HEK293T (cell line): ENCODE measurements at regions not wholly inside any gene's neighbourhood (a gene's known extent, or its start where the extent isn't known, plus 50 kb on each side); places are given as distances from the start of the nearest gene placed in this dataset.

Experiments
- CTCF ChIA-PET: fragments of 350-600 bp; formaldehyde crosslinking; extraction: SDS; loops from one replicate; lab custom pipeline; 2021; ENCODE audit warnings: antibody characterized with exemption, inconsistent platforms; lab: Yijun Ruan, JAX
- POLR2A ChIA-PET: fragments of 350-600 bp; formaldehyde crosslinking; extraction: SDS; loops from one replicate; lab custom pipeline; 2020; ENCODE audit warnings: antibody characterized with exemption, inconsistent platforms; lab: Yijun Ruan, JAX
- DNase-seq: peaks from one replicate; pipeline ENCODE4 v3.0.0; 2012; ENCODE audit warnings: mixed read lengths; ENCODE audit errors: extremely low spot score
- ARNT ChIP-seq: fragments of 450-650 bp; IDR thresholded peaks from 2 replicates; pipeline ENCODE4 v1.6.1; 2017; ENCODE audit warnings: mild to moderate bottlenecking
- BHLHE40 ChIP-seq: fragments of 450-650 bp; IDR thresholded peaks from 2 replicates; pipeline ENCODE4 v1.6.1; 2016; ENCODE audit warnings: mild to moderate bottlenecking, moderate library complexity, borderline replicate concordance
- CTBP1 ChIP-seq: fragments of 450-650 bp; IDR thresholded peaks from 2 replicates; pipeline ENCODE4 v1.6.1; 2016; ENCODE audit warnings: borderline replicate concordance
- ELF4 ChIP-seq: fragments of 450-650 bp; IDR thresholded peaks from 2 replicates; pipeline ENCODE4 v1.6.1; 2017; ENCODE audit warnings: antibody characterized with exemption
- FOXA1 ChIP-seq: fragments of 450-650 bp; IDR thresholded peaks from 2 replicates; pipeline ENCODE4 v1.6.1; 2016; ENCODE audit warnings: mild to moderate bottlenecking
- FOXK2 ChIP-seq: fragments of 450-650 bp; IDR thresholded peaks from 2 replicates; pipeline ENCODE4 v1.6.1; 2016; ENCODE audit warnings: mild to moderate bottlenecking
- FOXM1 ChIP-seq: fragments of 450-650 bp; IDR thresholded peaks from 2 replicates; pipeline ENCODE4 v1.6.1; 2017; ENCODE audit warnings: mild to moderate bottlenecking, borderline replicate concordance
- HDGF ChIP-seq: fragments of 450-650 bp; IDR thresholded peaks from 2 replicates; pipeline ENCODE4 v1.6.1; 2017; ENCODE audit warnings: antibody characterized with exemption, borderline replicate concordance
- L3MBTL2 ChIP-seq: fragments of 450-650 bp; conservative IDR thresholded peaks from 2 replicates; pipeline ENCODE4 v1.6.1; 2016; ENCODE audit warnings: mild to moderate bottlenecking
- LEF1 ChIP-seq: fragments of 450-650 bp; IDR thresholded peaks from 2 replicates; pipeline ENCODE4 v1.6.1; 2017; ENCODE audit warnings: mild to moderate bottlenecking, borderline replicate concordance
- NFRKB ChIP-seq: fragments of 450-650 bp; IDR thresholded peaks from 2 replicates; pipeline ENCODE4 v1.6.1; 2016; ENCODE audit warnings: mild to moderate bottlenecking, moderate library complexity
- SP1 ChIP-seq: fragments of 450-650 bp; IDR thresholded peaks from 2 replicates; pipeline ENCODE4 v1.6.1; 2017
- SUZ12 ChIP-seq: fragments of 450-650 bp; IDR thresholded peaks from 2 replicates; pipeline ENCODE4 v1.6.1; 2016; ENCODE audit warnings: mild to moderate bottlenecking
- TARDBP ChIP-seq: fragments of 450-650 bp; IDR thresholded peaks from 2 replicates; pipeline ENCODE4 v1.6.1; 2016
- ZNF384 ChIP-seq: fragments of 450-650 bp; IDR thresholded peaks from 2 replicates; pipeline ENCODE4 v1.6.1; 2016
- TF ChIP-seq, protein P1 (sequence below): fragments of 450-650 bp; IDR thresholded peaks from 2 replicates; pipeline ENCODE4 v1.6.1; 2016

DNA sequence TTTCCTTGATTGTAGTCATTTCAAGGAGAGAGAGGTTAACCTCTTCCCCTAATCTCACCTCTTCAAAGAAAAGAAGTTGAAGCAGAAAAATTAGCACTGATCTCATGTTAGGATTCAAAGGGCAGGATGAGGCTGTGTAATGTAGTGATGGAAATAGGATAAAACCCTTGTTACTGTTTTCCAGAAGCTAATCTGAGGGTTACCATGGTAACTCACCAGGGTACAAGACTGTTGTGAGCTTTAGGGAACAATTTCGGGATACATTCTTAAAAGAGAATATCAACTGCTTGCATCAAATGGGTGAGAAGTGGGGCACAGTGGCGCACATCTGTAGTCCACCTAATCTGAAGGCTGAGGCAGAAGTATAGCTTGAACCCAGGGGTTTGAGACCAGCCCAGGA, 64.9 kb upstream of the SLC39A10 start:
- CTCF ChIA-PET = interaction anchor here (0.9 kb wide), 1 partner anchor 68 kb away, joined by 3 read pairs; no protein-coding TSS in a partner anchor
- no peak for DNase-seq
- TF ChIP-seq CTBP1 (no peak), SP1 (no peak), BHLHE40 (no peak), SUZ12 (no peak), L3MBTL2 (no peak), FOXA1 (no peak), LEF1 (no peak), ARNT (no peak), FOXM1 (no peak), FOXK2 (no peak), TARDBP (no peak), NFRKB (no peak), HDGF (no peak), ELF4 (no peak), ZNF384 (no peak)
- TF ChIP-seq, protein P1, sequence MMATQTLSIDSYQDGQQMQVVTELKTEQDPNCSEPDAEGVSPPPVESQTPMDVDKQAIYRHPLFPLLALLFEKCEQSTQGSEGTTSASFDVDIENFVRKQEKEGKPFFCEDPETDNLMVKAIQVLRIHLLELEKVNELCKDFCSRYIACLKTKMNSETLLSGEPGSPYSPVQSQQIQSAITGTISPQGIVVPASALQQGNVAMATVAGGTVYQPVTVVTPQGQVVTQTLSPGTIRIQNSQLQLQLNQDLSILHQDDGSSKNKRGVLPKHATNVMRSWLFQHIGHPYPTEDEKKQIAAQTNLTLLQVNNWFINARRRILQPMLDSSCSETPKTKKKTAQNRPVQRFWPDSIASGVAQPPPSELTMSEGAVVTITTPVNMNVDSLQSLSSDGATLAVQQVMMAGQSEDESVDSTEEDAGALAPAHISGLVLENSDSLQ = no peak
- POLR2A ChIA-PET = interaction anchor here (1.3 kb wide), 1 partner anchor 9 kb away, joined by 3 read pairs; no protein-coding TSS in a partner anchor

DNA sequence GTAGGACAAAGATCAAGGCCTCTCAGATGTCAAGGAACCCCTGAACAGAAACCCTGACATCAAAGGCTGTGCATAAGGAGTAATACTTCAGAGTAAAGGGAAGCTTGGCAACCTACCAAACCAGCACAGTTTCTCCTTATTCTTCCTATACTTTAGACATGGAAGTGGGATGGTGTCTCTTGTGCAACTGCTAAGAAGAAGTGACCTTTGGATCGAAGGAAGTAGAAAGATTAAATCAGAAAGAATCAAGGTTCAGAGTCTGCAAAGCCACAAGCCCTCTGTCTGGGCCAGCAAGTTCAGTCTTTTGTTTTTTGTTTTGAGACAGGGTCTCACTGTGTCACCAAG, 66.2 kb upstream of the SLC39A10 start:
- CTCF ChIA-PET = no interaction called here
- POLR2A ChIA-PET = no interaction called here
- TF ChIP-seq L3MBTL2 (no peak), CTBP1 (no peak), FOXA1 (no peak), SUZ12 (no peak), NFRKB (no peak), ELF4 (no peak), TARDBP (no peak), ZNF384 (no peak), FOXK2 (no peak), LEF1 (no peak), ARNT (no peak), BHLHE40 (no peak), SP1 (no peak), HDGF (no peak), FOXM1 (no peak)
- TF ChIP-seq, protein P1 = no peak
- no peak for DNase-seq

DNA sequence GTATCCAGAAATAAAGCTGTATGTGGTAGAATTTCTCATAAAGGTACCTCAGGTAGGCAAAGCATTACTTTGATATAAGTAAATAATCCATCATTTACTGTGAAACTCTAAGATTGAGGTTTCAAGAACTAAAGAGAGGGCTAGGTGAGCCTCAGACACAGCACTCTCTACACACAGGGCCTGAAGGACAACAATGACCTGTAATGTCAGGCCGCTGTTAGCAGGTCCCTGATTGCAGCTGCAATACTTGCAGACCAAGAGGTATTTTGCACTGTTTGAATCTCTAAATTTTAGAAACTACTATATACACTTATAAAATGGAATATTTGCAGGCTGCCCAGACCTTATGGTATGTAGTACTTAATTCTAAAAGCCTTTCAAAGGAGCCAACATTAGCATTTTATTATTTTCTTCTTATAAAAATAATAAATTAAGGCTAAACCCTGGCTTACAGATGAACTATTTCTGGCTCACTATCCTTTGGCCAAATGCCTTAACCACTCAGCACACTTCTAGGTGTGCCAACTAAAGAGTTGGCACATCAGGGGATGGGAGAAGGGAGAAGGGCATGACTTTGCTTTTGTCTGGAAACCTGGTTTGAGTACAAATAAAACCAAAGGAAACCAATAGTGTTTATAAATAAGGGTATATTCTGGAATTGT, 66.7 kb upstream of the SLC39A10 start:
- ChIA-PET POLR2A (no interaction called here), CTCF (no interaction called here)
- TF ChIP-seq NFRKB = no peak
- TF ChIP-seq LEF1 = no peak
- no peak for TF ChIP-seq HDGF
- TF ChIP-seq FOXK2 = no peak
- TF ChIP-seq SUZ12 = no peak
- TF ChIP-seq SP1 = no peak
- TF ChIP-seq BHLHE40 = no peak
- TF ChIP-seq FOXA1 = no peak
- TF ChIP-seq FOXM1 = no peak
- no peak for TF ChIP-seq TARDBP
- TF ChIP-seq ARNT = no peak
- TF ChIP-seq ELF4 = no peak
- DNase-seq = no peak

DNA sequence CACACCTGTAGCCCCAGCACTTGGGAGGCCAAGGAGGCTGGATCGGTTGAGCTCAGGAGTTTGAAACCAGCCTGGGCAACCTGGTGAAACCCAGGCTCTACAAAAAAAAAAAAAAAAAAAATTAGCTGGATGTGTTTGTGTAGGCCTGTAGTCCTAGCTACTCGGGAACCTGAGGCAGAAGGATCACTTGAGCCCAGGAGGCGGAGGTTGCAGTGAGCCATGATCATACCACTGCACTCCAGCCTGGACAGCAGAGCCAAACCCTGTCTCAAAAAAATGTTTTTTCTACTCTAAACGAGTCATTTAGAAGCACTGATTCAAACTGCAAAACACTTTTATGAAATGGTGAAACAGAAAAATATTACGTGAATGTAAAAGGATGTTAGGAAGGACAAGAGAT, 69.1 kb upstream of the SLC39A10 start:
- ChIA-PET CTCF (no interaction called here), POLR2A (no interaction called here)
- DNase-seq = no peak
- no peak for TF ChIP-seq CTBP1
- no peak for TF ChIP-seq SUZ12
- no peak for TF ChIP-seq FOXM1
- no peak for TF ChIP-seq SP1
- TF ChIP-seq NFRKB = no peak
- TF ChIP-seq LEF1 = no peak
- no peak for TF ChIP-seq ARNT
- TF ChIP-seq FOXK2 = no peak
- TF ChIP-seq ELF4 = no peak

DNA sequence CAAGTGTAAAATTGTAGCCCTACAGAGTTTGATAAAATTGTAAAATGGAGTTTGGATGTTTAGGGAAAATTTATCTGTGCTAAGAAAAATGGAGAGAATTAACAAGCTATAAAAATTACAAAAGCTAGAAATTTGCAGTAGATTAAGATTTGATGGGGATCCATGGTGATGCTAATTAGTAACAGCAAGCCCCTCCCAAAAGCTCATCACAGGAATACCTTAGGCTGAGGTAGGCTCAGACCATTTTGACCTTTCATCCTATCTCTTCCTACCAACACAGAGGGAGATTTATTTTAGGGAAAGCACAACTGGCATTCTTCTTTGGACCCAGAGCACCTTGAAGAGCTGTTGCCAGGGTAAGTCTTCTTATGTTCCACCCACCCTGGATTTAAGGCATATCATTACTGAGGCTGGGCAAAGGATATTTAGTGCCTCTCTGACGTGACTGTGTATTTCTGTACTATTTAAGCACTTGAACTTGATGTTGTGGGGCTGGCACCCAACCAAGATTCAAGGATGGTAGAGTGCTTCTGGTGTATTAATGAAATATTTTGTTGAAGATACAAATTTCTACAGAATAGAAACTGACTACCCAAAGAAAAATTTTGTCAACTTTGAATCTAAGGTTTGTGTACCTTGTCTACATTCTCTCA, 70.8 kb upstream of the SLC39A10 start:
- CTCF ChIA-PET = no interaction called here
- DNase-seq = no peak
- POLR2A ChIA-PET = interaction anchor here (1.3 kb wide), 1 partner anchor 71 kb away, joined by 3 read pairs; the partner anchor contains the start of gene SLC39A10
- TF ChIP-seq SUZ12 = no peak
- no peak for TF ChIP-seq NFRKB
- TF ChIP-seq, protein P1 = no peak
- TF ChIP-seq CTBP1 = no peak
- TF ChIP-seq ZNF384 = no peak
- no peak for TF ChIP-seq BHLHE40
- no peak for TF ChIP-seq FOXA1
- no peak for TF ChIP-seq LEF1
- TF ChIP-seq ELF4 = no peak
- no peak for TF ChIP-seq HDGF
- no peak for TF ChIP-seq ARNT
- TF ChIP-seq L3MBTL2 = no peak
- TF ChIP-seq SP1 = no peak
